Spinal cord (tissue), 9 donors: ENCODE measurements at regions not wholly inside any gene's neighbourhood (a gene's known extent, or its start where the extent isn't known, plus 50 kb on each side); places are given as distances from the start of the nearest gene placed in this dataset.

Experiments used
- DNase-seq, 6 donors: peaks; one replicate each; pipeline versions ENCODE4 v3.0.0 to v3.0.0-alpha.2; 2013 to 2015; ENCODE audit warnings: low spot score in 6 of 6, low read depth in 4 of 6
- H3K27ac ChIP-seq: one replicate; pipeline ENCODE4 v1.5.1; 2013; ENCODE audit warnings: low read depth, low read length, control low read depth
- H3K27me3 ChIP-seq: one replicate; pipeline ENCODE4 v1.6.1; 2013; ENCODE audit warnings: low read length; ENCODE audit not compliant: control insufficient read depth, insufficient read depth
- H3K36me3 ChIP-seq: one replicate; pipeline ENCODE4 v1.6.1; 2013; ENCODE audit warnings: low read length; ENCODE audit not compliant: control insufficient read depth, insufficient read depth
- H3K4me1 ChIP-seq: one replicate; pipeline ENCODE4 v1.6.1; 2013; ENCODE audit warnings: low read length; ENCODE audit not compliant: control insufficient read depth, insufficient read depth
- H3K4me3 ChIP-seq: one replicate; pipeline ENCODE4 v1.5.1; 2013; ENCODE audit warnings: low read depth, low read length, control low read depth
- H3K9me3 ChIP-seq: one replicate; pipeline ENCODE4 v1.6.1; 2013; ENCODE audit warnings: low read length; ENCODE audit not compliant: control insufficient read depth, insufficient read depth
- WGBS: methylation state at CpG from one replicate; pipeline ENCODE4 v1.1.5; 2013; ENCODE audit warnings: missing lambda C conversion rate; ENCODE audit not compliant: insufficient coverage; 5-methylcytosine and 5-hydroxymethylcytosine counted together
- donor health status: healthy.

GRCh38 chr15:93289941-93290617, 201.1 kb upstream of the RGMA start:
- peak in 1 of 6 donors; percentile 53 for DNase-seq
- Histone ChIP-seq H3K36me3 (no peaks in the 10 kb centered on the region), H3K9me3 (no peaks in the 10 kb centered on the region), H3K4me1 (peaks cover 26% of the 10 kb centered on the region), H3K27me3 (no peaks in the 10 kb centered on the region), H3K27ac (peak overlapping the region; percentile 25), H3K4me3 (no peak overlapping the region)
- 10% methylated on average over 4 of the region's 10 CpGs for WGBS

GRCh38 chr15:93288728-93289294, 199.8 kb upstream of the RGMA start:
- 43% methylated on average over 2 of the region's 9 CpGs for WGBS
- DNase-seq: peak in 4 of 6 donors; percentile 67 to 89 (median 78)
- H3K27ac ChIP-seq: peak overlapping the region; percentile 89

GRCh38 chr15:93286446-93286845, 197.4 kb upstream of the RGMA start:
- Histone ChIP-seq H3K9me3 (no peaks in the 10 kb centered on the region), H3K27ac (no peak overlapping the region), H3K4me1 (peaks cover 46% of the 10 kb centered on the region), H3K4me3 (no peak overlapping the region), H3K36me3 (no peaks in the 10 kb centered on the region), H3K27me3 (no peaks in the 10 kb centered on the region)
- DNase-seq: no peak
- WGBS: 92% methylated on average over 1 of the region's 1 CpG

More at GRCh38 chr15:93288728-93289294, 199.8 kb upstream of the RGMA start:
- no peaks in the 10 kb centered on the region for H3K9me3 ChIP-seq
- H3K4me3 ChIP-seq: no peak overlapping the region
- H3K27me3 ChIP-seq: no peaks in the 10 kb centered on the region
- no peaks in the 10 kb centered on the region for H3K36me3 ChIP-seq
- peaks cover 33% of the 10 kb centered on the region for H3K4me1 ChIP-seq

- H3K4me1 ChIP-seq: peaks cover 51% of the 10 kb centered on the region
- H3K36me3 ChIP-seq: no peaks in the 10 kb centered on the region
- no peak overlapping the region for H3K4me3 ChIP-seq
- peak overlapping the region; percentile 73 for H3K27ac ChIP-seq
- peak in 4 of 6 donors; percentile 64 to 89 (median 77) for DNase-seq
- H3K9me3 ChIP-seq: no peaks in the 10 kb centered on the region
- no peaks in the 10 kb centered on the region for H3K27me3 ChIP-seq
- 10% methylated on average over 4 of the region's 4 CpGs for WGBS
These were observed 194.8 kb upstream of the RGMA start for GRCh38 chr15:93283854-93284253.

- peaks cover 47% of the 10 kb centered on the region for H3K4me1 ChIP-seq
- H3K27ac ChIP-seq: no peak overlapping the region
- no peaks in the 10 kb centered on the region for H3K9me3 ChIP-seq
- H3K36me3 ChIP-seq: no peaks in the 10 kb centered on the region
- H3K4me3 ChIP-seq: no peak overlapping the region
- WGBS: 100% methylated on average over 1 of the region's 3 CpGs
- no peak for DNase-seq
- no peaks in the 10 kb centered on the region for H3K27me3 ChIP-seq
These were observed 193.8 kb upstream of the RGMA start for GRCh38 chr15:93282808-93283207.

- no peak for DNase-seq
- no peaks in the 10 kb centered on the region for H3K36me3 ChIP-seq
- H3K4me1 ChIP-seq: peaks cover 43% of the 10 kb centered on the region
- H3K4me3 ChIP-seq: no peak overlapping the region
- no peak overlapping the region for H3K27ac ChIP-seq
- WGBS: 80% methylated on average over 1 of the region's 3 CpGs
- H3K27me3 ChIP-seq: no peaks in the 10 kb centered on the region
- H3K9me3 ChIP-seq: no peaks in the 10 kb centered on the region
These were observed 189.8 kb upstream of the RGMA start for GRCh38 chr15:93278783-93279182.

- H3K4me1 ChIP-seq: peaks cover 37% of the 10 kb centered on the region
- H3K27ac ChIP-seq: no peak overlapping the region
- peak in 1 of 6 donors; percentile 28 for DNase-seq
- no peaks in the 10 kb centered on the region for H3K9me3 ChIP-seq
- H3K4me3 ChIP-seq: no peak overlapping the region
- whole genome bisulfite sequencing: 62% methylated on average over 7 of the region's 10 CpGs
- H3K27me3 ChIP-seq: no peaks in the 10 kb centered on the region
- H3K36me3 ChIP-seq: no peaks in the 10 kb centered on the region
These were observed 189.0 kb upstream of the RGMA start for GRCh38 chr15:93278006-93278405.

GRCh38 chr15:93274257-93274656, 185.2 kb upstream of the RGMA start:
- Histone ChIP-seq H3K4me3 (no peak overlapping the region), H3K27ac (peak overlapping the region; percentile 64), H3K36me3 (no peaks in the 10 kb centered on the region), H3K9me3 (no peaks in the 10 kb centered on the region), H3K27me3 (no peaks in the 10 kb centered on the region), H3K4me1 (peaks cover 26% of the 10 kb centered on the region)
- WGBS: 29% methylated on average over 3 of the region's 6 CpGs
- DNase-seq: peak in 2 of 6 donors; percentile 51 to 79

- DNase-seq: no peak
- Histone ChIP-seq H3K27ac (no peak overlapping the region), H3K9me3 (no peaks in the 10 kb centered on the region), H3K36me3 (no peaks in the 10 kb centered on the region), H3K4me1 (peaks cover 16% of the 10 kb centered on the region), H3K4me3 (no peak overlapping the region), H3K27me3 (no peaks in the 10 kb centered on the region)
- 90% methylated on average over 4 of the region's 7 CpGs for WGBS
These were observed 182.9 kb upstream of the RGMA start for GRCh38 chr15:93271871-93272270.

GRCh38 chr15:93270937-93271467, 182.0 kb upstream of the RGMA start:
- H3K36me3 ChIP-seq: peaks cover 4% of the 10 kb centered on the region
- whole genome bisulfite sequencing: 58% methylated on average over 5 of the region's 8 CpGs
- no peaks in the 10 kb centered on the region for H3K27me3 ChIP-seq
- H3K27ac ChIP-seq: no peak overlapping the region
- H3K9me3 ChIP-seq: no peaks in the 10 kb centered on the region
- peaks cover 16% of the 10 kb centered on the region for H3K4me1 ChIP-seq
- no peak overlapping the region for H3K4me3 ChIP-seq
- no peak for DNase-seq
